Kidney (tissue), 13 donors: ENCODE measurements at regions not wholly inside any gene's neighbourhood (a gene's known extent, or its start where the extent isn't known, plus 50 kb on each side); places are given as distances from the start of the nearest gene placed in this dataset.

Experiments used
- DNase-seq, 5 donors: peaks; one replicate each; pipeline ENCODE4 v3.0.0-alpha.2; 2013 to 2020
- FAIRE-seq: peaks from 2 replicates; lab custom pipeline; 2012; peaks lifted over from hg19 to GRCh38; lab: Jason Lieb, UNC
- H3K27ac ChIP-seq, 2 donors: one replicate each; pipeline ENCODE4 v1.7.0; 2013; ENCODE audit warnings: low read depth in 2 of 2, low read length in 2 of 2, inconsistent platforms in 1 of 2
- H3K27me3 ChIP-seq: one replicate; pipeline ENCODE4 v1.7.1; 2013; ENCODE audit warnings: low read length, inconsistent platforms; ENCODE audit not compliant: control insufficient read depth, insufficient read depth
- H3K36me3 ChIP-seq, 3 donors: one replicate each; pipeline versions ENCODE4 v1.7.0 to v1.7.1; 2013; ENCODE audit warnings: low read length in 3 of 3, control low read depth in 1 of 3, inconsistent platforms in 1 of 3; ENCODE audit not compliant: insufficient read depth in 3 of 3, control insufficient read depth in 2 of 3
- H3K4me1 ChIP-seq, 3 donors: one replicate each; pipeline versions ENCODE4 v1.7.0 to v1.7.1; 2013; ENCODE audit warnings: low read length in 3 of 3, inconsistent platforms in 1 of 3, low read depth in 1 of 3; ENCODE audit not compliant: control insufficient read depth in 2 of 3, insufficient read depth in 2 of 3
- H3K4me3 ChIP-seq, 3 donors: one replicate each; pipeline versions ENCODE4 v1.7.0 to v1.8.1; 2013; ENCODE audit warnings: low read length in 3 of 3, control low read depth in 1 of 3, inconsistent platforms in 1 of 3
- H3K9ac ChIP-seq, 3 donors: one replicate each; pipeline versions ENCODE4 v1.7.0 to v1.7.1; 2013; ENCODE audit warnings: low read length in 3 of 3, control low read depth in 1 of 3, inconsistent platforms in 1 of 3
- H3K9me3 ChIP-seq, 3 donors: one replicate each; pipeline versions ENCODE4 v1.7.0 to v1.7.1; 2013; ENCODE audit warnings: low read length in 3 of 3, control low read depth in 1 of 3, inconsistent platforms in 1 of 3; ENCODE audit not compliant: control insufficient read depth in 2 of 3, insufficient read depth in 1 of 3
- CTCF ChIP-seq: IDR thresholded peaks from 3 replicates; pipeline ENCODE4 v1.5.1; 2012; ENCODE audit warnings: mild to moderate bottlenecking, moderate library complexity, borderline replicate concordance; ENCODE audit not compliant: insufficient read depth; ENCODE audit errors: extremely low read depth
- intact Hi-C: fragments of 100-400 bp; cut with DNase I; formaldehyde crosslinking; loops from one replicate; pipeline ENCODE4 v1.11.1; 2022
- donor health status: control.
- donor health status: control.
- donor health status: control.
- donor health status: control.
- donor health status: control.
- donor health status: DM: yes; HTN: yes; CAD: no.
- donor health status: Normal renal cell carcinoma (clear cell type).

GRCh38 chr2:65727381-65727780 is 295.0 kb upstream of the SPRED2 start:
- no peak for DNase-seq
- no peak for TF ChIP-seq CTCF
- Histone ChIP-seq H3K9ac (no peak overlapping the region), H3K4me1 (no peaks in the 10 kb centered on the region), H3K27ac (no peak overlapping the region), H3K36me3 (no peaks in the 10 kb centered on the region), H3K4me3 (no peak overlapping the region), H3K27me3 (no peaks in the 10 kb centered on the region), H3K9me3 (no peaks in the 10 kb centered on the region)
- intact Hi-C loops: no loop called here
- FAIRE-seq: no peak

- Histone ChIP-seq H3K4me3 (no peak overlapping the region), H3K4me1 (no peaks in the 10 kb centered on the region), H3K27ac (no peak overlapping the region), H3K27me3 (no peaks in the 10 kb centered on the region), H3K9me3 (no peaks in the 10 kb centered on the region), H3K9ac (no peak overlapping the region), H3K36me3 (no peaks in the 10 kb centered on the region)
- no peak for TF ChIP-seq CTCF
- DNase-seq: no peak
- intact Hi-C loops: no loop called here
- FAIRE-seq: no peak
Observed at GRCh38 chr2:65724752-65725151, 292.4 kb upstream of the SPRED2 start.

- H3K9me3 ChIP-seq: no peaks in the 10 kb centered on the region
- DNase-seq: no peak
- intact Hi-C loops: no loop called here
Observed at GRCh38 chr2:65724336-65724735, 291.9 kb upstream of the SPRED2 start.

More at GRCh38 chr2:65724336-65724735, 291.9 kb upstream of the SPRED2 start:
- no peaks in the 10 kb centered on the region for H3K36me3 ChIP-seq
- TF ChIP-seq CTCF: no peak
- H3K27ac ChIP-seq: no peak overlapping the region
- H3K9ac ChIP-seq: no peak overlapping the region
- FAIRE-seq: no peak
- no peaks in the 10 kb centered on the region for H3K27me3 ChIP-seq
- H3K4me3 ChIP-seq: no peak overlapping the region
- no peaks in the 10 kb centered on the region for H3K4me1 ChIP-seq
